Skin of body (tissue), 1 donor: ENCODE measurements at regions not wholly inside any gene's neighbourhood (a gene's known extent, or its start where the extent isn't known, plus 50 kb on each side); places are given as distances from the start of the nearest gene placed in this dataset.

Experiments used
- DNase-seq: peaks from one replicate; lab custom pipeline; 2025; lab: John Stamatoyannopoulos, UW

GRCh38 chr18:26741758-26742157 is 123.7 kb downstream of the AQP4 start:
- no peak for DNase-seq

GRCh38 chr18:26741048-26741447 is 124.5 kb downstream of the AQP4 start:
- DNase-seq, result no peak

GRCh38 chr18:26740396-26740795 is 125.1 kb downstream of the AQP4 start:
- DNase-seq, result no peak

GRCh38 chr18:26738706-26739105 is 126.8 kb downstream of the AQP4 start:
- no peak for DNase-seq

- no peak for DNase-seq
Observed at GRCh38 chr18:26736301-26736700, 129.2 kb downstream of the AQP4 start.

GRCh38 chr18:26734760-26735159 is 130.7 kb downstream of the AQP4 start:
- no peak for DNase-seq

GRCh38 chr18:26729449-26729848 is 136.1 kb downstream of the AQP4 start:
- no peak for DNase-seq

GRCh38 chr18:26729008-26729407 is 136.5 kb downstream of the AQP4 start:
- no peak for DNase-seq

GRCh38 chr18:26723981-26724380 is 141.5 kb downstream of the AQP4 start:
- no peak for DNase-seq

- no peak for DNase-seq
Observed at GRCh38 chr18:26722565-26722931, 143.0 kb downstream of the AQP4 start.

- no peak for DNase-seq
Observed at GRCh38 chr18:26721854-26722564, 143.5 kb downstream of the AQP4 start.

- no peak for DNase-seq
Observed at GRCh38 chr18:26719896-26720295, 145.6 kb downstream of the AQP4 start.

- DNase-seq, result no peak
Observed at GRCh38 chr18:26717123-26717719, 148.3 kb downstream of the AQP4 start.

- no peak for DNase-seq
Observed at GRCh38 chr18:26714739-26715138, 150.8 kb downstream of the AQP4 start.

GRCh38 chr18:26711756-26712155 is 153.8 kb downstream of the AQP4 start:
- no peak for DNase-seq

GRCh38 chr18:26710470-26711096 is 154.9 kb downstream of the AQP4 start:
- DNase-seq, result no peak

GRCh38 chr18:26709897-26710296 is 155.6 kb downstream of the AQP4 start:
- DNase-seq, result no peak

- no peak for DNase-seq
Observed at GRCh38 chr18:26708806-26709716, 156.4 kb downstream of the AQP4 start.

GRCh38 chr18:26706911-26707351 is 158.6 kb downstream of the AQP4 start:
- DNase-seq, result no peak

- no peak for DNase-seq
Observed at GRCh38 chr18:26705757-26706156, 157.4 kb upstream of the KCTD1 start.

GRCh38 chr18:26703170-26703930 is 155.0 kb upstream of the KCTD1 start:
- no peak for DNase-seq
